ENCODE measurements at regions not wholly inside any gene's neighbourhood (a gene's known extent, or its start where the extent isn't known, plus 50 kb on each side); places are given as distances from the start of the nearest gene placed in this dataset.

DNA sequence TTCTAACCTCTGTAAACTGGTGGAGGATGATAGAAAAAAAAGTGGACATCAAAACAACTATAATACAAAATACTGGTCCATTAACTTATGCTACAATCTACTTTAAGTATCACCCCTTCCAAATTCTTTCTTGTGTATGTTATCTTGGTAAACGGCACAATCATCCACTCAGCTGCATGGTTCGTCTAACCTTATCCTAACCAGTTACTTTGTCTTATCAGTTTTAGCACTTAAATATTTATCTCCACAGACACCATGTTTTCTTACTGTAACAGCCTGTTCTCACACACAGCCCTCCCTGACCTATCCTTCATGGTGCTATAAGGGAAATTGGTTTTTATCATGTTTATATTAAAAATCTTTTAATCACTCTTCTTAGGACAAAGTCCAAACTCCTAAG, 157.2 kb downstream of the PTGER3 start:
- DNase-seq (ENCODE audit: low read depth in 2 of 2): no peak

DNA sequence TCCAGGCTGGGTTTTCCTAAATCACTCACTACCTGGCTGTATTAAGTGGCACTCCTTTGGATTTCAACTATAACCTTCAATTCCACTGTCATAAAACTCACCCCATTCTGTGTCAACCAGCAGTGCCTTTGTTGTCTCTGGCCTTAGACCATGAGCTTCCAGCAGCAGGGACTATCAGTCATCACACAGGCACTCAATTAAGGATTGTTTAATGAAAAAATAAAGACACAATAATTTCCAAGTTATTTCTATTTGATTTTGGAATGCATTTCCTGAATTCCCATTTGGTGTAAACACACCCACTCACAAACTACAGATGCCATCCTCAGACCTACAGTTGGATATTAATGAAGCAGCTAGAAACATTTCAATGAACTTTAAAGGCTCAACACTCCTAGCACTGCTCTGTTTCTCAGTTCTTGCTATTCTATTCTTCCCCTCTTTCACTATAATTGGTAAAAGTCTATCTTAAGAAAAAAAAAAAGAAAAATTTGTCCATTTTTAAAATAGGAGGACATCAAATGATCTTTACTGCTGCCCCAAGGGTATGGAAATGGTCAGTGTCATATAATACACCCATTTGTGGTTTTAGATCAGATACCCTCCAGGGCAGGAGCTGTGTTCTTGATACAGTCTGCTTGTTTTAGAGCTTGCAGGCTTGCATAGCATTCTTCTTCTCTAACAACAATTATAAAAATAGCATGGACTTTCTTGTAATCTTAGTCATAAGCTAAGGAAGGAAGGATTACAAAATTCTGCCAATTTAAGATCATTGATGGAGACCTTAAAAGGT, 156.4 kb downstream of the PTGER3 start:
- DNase-seq (ENCODE audit: low read depth in 2 of 2): no peak

DNA sequence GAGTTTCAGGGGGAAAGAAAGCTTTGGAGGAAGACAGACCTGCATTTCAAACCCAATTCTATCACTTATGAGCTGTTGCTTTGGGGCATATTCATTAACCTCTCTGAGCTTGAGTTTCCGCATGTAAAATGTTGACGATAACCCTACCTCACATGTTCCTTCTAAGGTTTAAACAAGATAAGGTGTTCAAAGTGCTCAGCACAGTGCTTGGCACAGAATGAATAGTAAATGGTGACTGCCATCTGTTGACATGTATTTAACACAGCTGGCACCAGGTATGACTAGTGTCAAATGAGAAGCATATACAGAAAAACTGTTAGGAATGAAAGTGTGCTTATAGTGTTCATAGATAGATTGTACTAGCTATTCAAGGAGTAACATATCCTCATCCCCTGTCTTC, 155.5 kb downstream of the PTGER3 start:
- DNase-seq (ENCODE audit: low read depth in 2 of 2): no peak

DNA sequence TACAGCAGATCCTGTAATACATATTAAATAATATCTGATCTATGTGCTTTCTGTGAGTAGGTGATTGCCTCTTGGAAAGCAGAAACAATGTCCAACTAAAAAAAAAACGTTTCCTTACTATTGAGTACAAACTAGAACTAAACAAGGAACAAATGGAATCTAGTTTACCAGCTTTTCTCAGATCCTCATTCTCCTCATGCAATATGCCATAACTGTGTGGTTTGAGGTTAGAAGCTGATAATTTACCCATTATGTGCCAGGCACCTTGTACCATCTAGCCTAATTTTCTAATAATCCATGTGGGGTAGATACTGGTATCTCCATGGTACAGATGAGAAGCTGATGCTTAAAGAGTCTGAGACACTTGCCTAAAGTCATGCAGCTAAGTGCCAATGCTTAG, 154.7 kb downstream of the PTGER3 start:
- no peak for DNase-seq (ENCODE audit: low read depth in 2 of 2)

DNA sequence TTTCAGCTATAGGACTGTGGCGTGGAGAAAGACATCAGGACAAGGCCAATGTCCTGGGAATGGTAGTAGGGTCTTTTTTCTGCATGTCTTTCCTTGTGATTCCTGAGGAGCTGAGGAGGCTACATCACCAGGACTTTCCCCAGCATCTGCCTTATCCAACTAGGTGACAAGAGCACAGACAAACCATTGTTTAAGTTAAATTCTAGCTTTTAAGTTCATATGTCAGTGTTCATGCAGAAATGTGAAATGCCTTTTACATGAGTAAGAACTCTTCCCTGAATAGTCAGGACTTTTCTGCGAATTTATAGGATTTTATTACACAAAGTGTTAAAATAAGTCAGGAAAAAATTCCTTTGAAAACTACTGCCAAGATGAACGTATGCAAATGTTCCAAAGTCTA, 154.2 kb downstream of the PTGER3 start:
- DNase-seq (ENCODE audit: low read depth in 2 of 2): no peak

DNA sequence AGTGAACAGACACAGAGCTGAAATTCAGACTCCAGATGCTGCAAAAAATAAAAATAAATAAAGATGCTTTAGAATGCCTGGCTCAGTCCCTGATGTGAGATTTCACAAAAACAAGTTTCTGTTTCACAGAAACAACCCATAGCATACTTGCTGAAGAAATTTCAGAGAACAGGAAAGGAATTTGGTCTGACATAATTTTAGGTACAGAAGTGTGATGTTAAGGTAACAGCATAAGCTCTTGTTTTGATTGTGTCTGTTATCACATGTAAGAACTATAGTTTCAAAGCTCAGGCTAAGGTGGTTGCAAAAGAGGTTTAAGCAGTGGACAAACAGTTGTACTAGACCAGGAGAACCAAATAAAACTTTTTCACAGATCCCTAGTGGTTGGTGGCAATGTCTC, 152.1 kb downstream of the PTGER3 start:
- no peak for DNase-seq (ENCODE audit: low read depth in 2 of 2)

DNA sequence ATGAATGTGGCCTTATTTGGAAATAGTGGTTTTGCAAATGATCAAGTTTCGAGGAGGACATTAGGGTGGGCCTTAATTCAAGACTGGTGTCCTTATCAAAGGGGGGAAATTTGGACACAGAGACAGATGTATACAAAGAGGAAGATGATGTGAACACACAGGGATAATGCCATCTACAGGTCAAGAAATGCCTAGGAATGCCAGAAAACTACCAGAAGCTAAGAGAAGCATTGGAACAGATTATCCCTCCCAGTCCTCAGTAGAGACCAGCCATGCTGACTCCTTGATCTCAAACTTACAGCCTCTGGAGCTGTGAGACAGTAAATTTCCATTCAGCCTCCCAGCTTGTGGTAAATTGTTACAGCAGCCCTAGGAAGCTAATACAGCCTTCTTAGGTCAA, 151.4 kb downstream of the PTGER3 start:
- no peak for DNase-seq (ENCODE audit: low read depth in 2 of 2)

DNA sequence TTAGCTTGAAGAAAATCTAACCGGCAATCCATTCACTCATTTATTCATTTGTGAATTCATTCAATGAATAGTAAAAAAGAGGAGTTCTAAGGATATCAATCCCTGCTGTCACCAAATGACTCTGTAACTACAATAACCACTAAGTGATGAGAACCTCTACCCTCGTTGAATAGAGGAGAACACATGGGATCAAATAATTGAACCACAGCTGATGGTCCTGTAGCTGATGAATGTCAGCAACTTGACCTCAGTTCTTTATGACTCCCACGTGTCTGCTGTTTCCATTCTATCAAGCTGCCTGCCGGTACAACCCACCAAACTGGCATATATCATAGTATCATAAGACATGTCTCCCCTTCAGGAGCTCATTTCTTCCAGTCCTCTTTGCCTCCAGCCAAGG, 150.3 kb downstream of the PTGER3 start:
- DNase-seq (ENCODE audit: low read depth in 2 of 2): no peak

DNA sequence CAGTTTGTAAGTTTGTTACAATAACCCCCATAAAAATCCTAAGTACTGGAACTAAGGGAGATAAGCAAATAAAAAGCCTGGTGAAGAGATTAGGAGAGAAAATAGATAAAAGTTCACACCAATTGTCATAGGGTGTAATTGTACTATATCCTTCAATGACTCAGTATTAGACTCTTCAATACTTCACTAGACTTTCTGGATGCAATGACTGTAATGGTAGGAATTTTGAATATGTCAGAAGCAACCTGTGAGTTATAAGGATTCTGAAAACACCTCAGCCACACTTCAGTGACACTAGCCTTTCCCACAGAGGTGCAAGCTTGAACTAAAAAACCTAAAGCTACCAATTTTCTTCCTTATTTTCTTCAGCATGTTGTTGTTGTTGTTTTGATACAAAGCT, 147.9 kb downstream of the PTGER3 start:
- no peak for DNase-seq (ENCODE audit: low read depth in 2 of 2)

DNA sequence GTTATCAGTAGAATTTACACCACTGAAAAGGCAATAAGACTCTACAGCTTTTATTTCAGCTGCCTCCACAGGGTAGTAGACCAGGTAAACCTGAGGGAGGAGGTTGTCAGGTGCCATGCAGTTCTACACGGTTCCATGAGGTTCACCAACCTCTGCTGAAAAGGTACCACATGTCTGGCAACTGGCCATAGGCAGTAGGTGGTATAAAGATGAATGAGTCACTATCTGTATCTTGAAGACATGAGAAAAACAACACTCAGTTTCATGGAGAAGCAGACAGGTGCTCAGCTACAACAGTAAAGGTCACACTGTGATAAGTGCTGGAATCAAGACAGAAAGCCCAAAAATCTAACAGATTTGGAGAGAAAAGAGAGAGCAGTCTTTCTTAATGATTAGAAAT, 145.4 kb downstream of the PTGER3 start:
- no peak for DNase-seq (ENCODE audit: low read depth in 2 of 2)

DNA sequence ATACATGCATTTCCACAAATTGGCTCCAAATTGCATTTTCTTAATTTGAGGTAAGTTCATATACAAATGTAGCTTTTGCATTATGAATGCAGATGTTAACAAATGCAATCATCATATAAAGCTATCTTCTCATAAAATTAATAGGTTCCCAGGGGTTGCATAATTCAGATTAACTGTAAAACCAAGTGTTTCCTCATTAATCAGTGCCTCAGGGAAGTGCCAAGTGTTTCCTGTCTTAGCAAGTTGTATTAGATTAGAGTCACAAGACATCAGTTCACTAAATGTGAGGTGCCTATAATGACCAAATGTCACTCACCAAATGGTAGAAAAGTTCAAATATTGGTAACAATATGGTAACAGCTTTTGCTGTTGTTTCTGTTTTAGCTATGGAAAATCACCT, 140.8 kb downstream of the PTGER3 start:
- no peak for DNase-seq (ENCODE audit: low read depth in 2 of 2)

DNA sequence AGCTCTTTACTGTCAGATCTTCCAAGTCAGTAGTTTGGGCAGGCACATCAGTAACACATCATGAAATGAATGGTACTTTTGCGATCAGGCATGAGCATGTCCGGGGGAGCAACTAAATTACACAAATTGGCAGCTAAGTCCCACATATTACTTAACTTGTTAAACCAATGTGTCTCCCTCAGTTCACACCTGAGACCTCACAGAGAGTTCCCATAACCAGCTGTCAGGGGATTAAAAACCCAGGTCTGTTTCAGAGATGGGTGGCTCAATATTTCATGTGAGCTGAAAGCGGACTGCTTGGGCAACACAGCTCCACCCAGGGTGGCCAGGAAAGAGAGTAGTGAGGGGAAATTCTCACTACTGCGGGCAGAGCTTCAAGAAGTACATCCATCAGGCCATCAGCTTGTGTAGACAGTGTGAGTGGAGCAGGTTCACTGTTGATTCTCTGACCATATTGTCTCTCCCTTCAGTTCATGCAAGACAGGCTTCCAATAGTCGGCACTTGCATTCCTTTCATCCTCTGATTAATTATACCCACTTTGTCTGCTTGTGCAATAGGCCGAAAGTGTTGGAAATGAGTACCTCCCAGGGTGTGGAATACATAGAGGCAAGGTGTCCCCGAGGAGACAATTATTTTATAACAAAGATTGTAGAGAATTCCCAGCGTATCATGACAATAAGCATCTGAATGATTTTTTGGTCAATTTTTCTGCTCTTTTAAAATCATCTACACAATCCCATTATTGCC, 139.9 kb downstream of the PTGER3 start:
- no peak for DNase-seq (ENCODE audit: low read depth in 2 of 2)

DNA sequence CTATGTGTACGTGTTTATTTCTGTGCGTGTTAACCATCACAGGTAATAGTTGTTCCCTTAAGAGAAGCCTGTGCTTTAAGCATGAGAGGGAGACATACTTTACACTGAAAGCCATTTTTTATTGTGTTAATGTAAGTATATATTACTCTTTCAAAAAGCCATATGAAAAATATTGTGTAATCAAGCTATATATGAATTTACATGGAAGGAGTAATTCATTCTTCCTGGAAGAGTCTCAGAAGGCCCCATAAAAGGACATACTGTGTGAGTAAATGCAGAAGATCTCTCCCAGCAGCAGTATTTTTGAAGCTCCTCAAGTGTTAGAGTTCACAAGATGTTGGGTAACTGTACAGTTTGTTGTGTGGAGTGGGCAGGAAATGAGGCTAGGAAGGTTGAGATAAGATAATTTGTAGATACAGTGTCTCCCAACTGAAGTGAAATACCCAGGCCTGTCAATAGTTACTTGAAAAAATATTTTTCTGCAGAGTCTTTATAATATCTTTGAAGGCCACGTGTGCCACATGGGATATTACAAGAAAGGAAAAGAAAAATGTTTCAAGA, 138.3 kb downstream of the PTGER3 start:
- DNase-seq (ENCODE audit: low read depth in 2 of 2): no peak

DNA sequence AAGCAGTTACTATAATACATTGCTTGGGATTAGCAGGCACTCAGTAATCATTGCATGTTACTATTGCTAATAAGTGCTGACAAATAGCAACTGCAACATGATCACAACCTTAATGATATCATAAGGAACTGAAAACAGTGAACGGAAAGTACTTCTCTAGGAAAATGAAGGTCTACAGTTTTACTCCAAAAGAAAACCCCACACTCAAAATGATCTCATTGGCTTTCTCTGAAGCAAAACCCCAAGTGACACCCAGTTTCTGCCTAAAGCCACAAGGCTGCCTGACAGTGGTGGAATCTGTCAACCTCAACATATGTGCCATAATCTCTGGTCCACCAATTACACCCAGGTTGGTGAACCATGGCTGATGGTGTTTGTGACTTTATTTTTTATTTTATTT, 137.6 kb downstream of the PTGER3 start:
- DNase-seq (ENCODE audit: low read depth in 2 of 2): no peak

DNA sequence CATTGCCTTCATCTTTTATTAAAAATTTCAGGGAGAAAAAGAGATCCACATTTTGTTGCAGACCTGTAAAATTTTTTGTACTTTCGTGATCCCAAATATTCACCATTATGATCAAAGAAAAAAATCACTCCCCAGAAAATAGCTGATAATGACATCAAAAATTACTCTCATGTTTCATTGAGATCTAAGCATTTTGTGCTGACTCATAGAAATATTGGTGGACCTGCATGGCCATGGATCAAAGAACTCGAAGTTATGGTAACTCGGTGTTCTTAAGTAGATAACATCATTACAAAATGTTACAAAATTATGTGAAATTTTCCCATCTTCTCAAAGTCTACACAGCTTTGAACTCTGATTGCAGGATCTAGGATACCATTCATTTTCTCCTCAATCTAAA, 135.8 kb downstream of the PTGER3 start:
- no peak for DNase-seq (ENCODE audit: low read depth in 2 of 2)

DNA sequence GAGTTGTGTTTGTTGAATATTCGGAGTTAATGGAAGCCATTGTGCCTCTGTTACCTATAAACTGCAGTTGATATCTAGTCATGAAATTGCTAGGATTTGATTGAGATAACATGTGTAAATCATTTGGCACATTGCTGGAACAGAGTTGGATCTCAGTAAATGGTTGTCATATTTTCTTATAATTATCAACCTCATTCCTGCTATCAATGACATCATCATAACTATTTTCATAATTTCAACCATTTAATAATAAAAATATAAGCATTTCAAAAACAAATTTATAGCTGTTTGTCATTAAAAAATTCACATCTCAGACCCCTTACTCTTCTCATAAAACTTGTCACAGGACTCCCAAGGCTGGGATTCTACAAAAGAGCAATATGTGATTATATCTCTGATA, 133.4 kb downstream of the PTGER3 start:
- DNase-seq (ENCODE audit: low read depth in 2 of 2): no peak

DNA sequence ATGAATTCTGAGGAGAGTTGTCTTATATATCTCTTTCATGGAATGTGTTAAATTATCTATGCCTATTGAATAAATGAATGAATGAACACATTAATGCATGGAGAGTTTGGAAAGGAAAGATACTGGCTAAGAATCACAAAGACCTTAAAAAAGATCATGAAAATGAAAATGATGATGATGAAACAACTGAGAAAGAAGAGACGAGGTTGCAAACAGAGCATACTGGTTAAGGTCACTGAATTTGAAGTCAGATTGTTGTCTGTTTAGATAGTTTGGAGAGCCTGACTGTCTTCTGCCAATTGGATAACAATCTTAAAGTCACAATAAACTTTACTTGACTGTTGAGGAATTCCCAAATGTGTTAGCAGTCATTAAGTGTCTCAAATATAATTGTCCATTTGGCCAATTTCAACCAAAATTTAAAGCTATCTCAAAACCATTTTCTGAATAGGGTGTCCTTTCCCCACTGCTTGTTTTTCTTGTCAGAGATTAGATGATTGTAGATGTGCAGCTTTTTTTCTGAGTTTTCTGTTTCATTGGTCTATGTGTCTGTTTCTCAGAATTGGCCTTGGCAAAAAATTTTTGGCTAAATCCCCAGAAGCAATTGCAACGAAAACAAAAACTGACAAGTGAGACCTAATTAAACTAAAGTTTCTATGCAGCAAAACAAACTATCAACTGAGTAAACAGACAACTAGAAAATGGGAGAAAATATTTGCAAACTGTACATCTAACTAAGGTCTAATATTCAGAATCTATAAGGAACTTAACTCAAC, 132.2 kb downstream of the PTGER3 start:
- DNase-seq (ENCODE audit: low read depth in 2 of 2): no peak

DNA sequence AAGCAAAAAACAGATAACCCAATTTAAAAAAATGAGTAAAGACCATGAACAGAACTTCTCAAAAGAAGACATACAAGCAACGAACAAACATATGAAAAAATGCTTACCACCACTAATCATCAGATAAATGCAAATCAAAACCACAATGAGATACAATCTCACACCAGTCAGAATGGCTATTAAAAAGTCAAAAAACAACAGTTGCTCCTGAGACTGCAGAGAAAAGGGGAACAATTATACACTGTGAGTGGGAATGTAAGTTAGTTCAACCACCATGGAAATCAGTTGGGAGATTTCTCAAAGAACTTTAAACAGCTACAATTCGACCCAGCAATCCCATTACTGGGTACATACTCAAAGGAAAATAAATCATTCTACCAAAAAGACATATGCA, 131.6 kb downstream of the PTGER3 start:
- no peak for DNase-seq (ENCODE audit: low read depth in 2 of 2)

DNA sequence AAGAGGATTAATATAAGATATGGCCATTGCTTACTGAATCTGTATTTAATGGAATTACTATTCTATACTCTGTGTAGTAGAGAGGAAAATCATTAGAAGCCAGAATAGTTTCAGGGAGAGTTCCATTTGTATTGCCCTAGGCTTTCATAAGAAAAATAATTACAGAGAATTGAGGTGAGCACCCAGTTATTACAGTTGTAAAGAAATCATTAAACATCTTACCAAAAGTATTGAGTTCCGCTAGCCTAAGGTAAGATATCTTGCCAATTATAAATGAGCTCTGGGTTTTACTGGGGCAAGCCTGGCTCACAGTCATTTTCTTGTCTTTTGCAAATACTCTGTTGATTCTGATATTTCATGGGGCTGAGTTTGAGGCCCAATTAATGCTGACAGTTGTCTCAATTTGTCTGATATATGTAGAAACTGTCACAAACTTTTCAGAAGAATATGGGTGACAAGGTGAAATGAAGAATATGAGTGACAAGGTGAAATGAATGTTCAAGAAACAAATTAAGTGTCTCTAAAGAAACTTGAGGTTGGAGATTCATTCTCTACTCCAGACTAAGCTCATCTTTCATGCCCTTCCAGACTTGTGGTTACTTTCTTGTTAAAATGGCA, 127.8 kb downstream of the PTGER3 start:
- DNase-seq (ENCODE audit: low read depth in 2 of 2): no peak

Data from stimulated activated CD4-positive, alpha-beta T cell treated with anti-CD3 and anti-CD28 coated beads, Interleukin-12 subunit alpha, Interleukin-12 subunit beta, amount 100 ng/mL, for 24 hours (primary cell).